ENCODE measurements at regions not wholly inside any gene's neighbourhood (a gene's known extent, or its start where the extent isn't known, plus 50 kb on each side); places are given as distances from the start of the nearest gene placed in this dataset.

- TF ChIP-seq POLR2AphosphoS5 (IDR thresholded peaks at IDR 0.05), result no peak
- no peak for TF ChIP-seq CTCF (IDR thresholded peaks at IDR 0.05)
- no peak for TF ChIP-seq EP300 (IDR thresholded peaks at IDR 0.05)
- no peak for TF ChIP-seq POLR2A (IDR thresholded peaks at IDR 0.05)
Measured at GRCh38 chr3:189491831-189492230, 139.4 kb upstream of the TP63 start.
